GM19328 (cell line): ENCODE measurements at regions not wholly inside any gene's neighbourhood (a gene's known extent, or its start where the extent isn't known, plus 50 kb on each side); places are given as distances from the start of the nearest gene placed in this dataset.

Experiments used
- ATAC-seq: cut with Tn5 transposase; IDR thresholded peaks from one replicate; pipeline ENCODE4 v1.9.1; 2021; ENCODE audit warnings: mild to moderate bottlenecking, moderate library complexity; ENCODE audit not compliant: unreplicated experiment

- no peak for ATAC-seq
Measured at GRCh38 chr21:16570171-16570570, 840.4 kb downstream of the USP25 start.

GRCh38 chr21:16570856-16571255 lies 841.1 kb downstream of the USP25 start:
- ATAC-seq: no peak

DNA sequence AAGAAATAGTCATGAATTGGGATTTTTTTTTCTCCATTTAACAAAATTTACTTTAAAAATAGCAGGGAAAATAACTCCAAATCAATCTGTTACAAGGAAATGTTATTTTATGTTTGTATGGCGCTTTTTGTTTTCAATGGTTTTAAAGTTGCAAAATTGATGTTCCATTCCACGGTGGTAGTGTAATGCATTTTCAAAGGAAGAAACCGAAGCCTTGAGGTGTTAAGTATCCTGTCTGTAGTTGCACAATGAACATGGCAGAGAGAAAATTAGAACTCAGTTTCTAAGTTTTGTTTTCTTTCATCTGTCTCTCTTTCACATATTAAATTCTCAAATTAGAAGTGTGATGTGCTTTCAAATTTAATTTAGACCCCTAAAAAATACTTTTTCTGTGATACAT lies 841.8 kb downstream of the USP25 start:
- no peak for ATAC-seq

GRCh38 chr21:16572032-16572431 lies 842.2 kb downstream of the USP25 start:
- no peak for ATAC-seq

DNA sequence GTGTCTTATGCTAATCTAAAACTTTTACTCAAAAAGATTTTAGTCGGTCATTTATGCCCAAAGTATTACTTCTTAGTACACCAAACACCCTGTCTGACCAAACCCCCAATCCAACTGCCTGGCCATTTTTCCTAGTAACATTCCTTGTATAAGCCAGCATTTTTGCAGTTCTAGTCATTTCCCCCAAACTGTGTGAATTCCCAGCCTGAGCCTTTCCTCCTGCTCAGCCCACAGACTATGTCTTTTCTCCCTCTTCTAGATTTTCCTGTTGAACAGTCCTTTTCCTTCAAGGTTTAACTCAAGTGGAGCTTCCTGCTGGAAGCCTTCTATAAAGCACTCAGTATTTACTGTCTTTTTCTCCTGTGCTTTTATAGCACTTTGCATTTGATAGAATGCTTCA lies 843.8 kb downstream of the USP25 start:
- ATAC-seq: no peak

GRCh38 chr21:16577975-16578374 lies 848.2 kb downstream of the USP25 start:
- no peak for ATAC-seq

GRCh38 chr21:16578912-16579311 lies 849.1 kb downstream of the USP25 start:
- no peak for ATAC-seq

DNA sequence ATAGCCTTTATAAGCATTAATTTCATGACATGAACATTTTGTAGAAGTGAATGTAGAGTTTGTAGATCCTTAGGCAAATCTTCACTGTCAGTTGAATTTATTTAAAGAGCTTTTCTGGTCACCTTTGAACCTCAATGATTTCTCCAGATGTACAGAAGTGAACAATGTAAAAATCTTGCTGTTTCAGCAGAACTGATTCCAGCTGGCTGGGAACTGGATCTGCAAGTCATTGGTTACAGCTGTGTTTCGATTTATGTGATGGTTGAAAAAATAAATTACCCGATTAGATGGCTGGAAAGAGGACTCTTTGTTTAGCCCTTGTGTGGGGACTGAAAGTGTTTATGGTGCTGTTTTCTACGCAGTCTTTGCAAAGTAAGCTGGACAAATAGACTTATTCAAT lies 849.8 kb downstream of the USP25 start:
- ATAC-seq: no peak

DNA sequence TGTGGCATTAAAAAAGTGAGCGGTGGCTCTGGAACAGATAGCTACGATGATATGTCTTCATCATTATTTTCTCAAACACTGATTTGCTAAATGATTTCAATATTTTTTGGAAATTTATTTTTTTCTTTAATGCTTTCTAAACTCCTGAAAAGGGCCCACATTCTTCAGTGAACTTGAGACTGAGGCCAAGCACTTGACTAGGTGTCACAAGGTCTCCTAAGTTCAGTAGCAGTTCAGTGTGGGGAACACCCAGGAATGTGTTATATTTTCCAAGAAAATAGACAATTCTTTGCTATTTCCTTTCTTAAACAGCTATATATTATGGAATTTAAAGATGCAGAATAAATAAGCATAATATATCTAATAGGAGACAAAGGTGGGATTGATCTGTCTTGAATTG lies 850.9 kb downstream of the USP25 start:
- ATAC-seq: no peak

DNA sequence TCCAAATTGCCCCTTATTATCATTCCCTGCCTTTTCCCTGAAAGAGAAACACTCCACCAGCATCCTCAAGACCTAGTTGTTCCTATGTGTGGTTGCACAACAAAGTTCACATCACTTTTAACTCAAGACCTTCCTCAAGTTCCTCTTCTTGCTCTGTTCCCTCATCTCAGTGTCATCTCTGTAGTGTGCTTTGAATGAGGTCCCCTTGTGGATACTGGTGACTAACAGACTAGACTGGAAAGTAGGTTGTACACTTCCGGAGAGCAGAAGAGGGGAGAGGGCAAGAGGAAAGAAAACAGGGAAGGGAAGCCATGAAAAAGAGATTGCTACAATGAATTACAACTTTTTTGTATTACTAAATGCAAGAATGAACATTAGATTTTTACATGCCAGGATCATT lies 853.8 kb downstream of the USP25 start:
- no peak for ATAC-seq

GRCh38 chr21:16584756-16585155 lies 855.0 kb downstream of the USP25 start:
- ATAC-seq: no peak

- ATAC-seq: no peak
Measured at GRCh38 chr21:16585896-16586295, 856.1 kb downstream of the USP25 start.

GRCh38 chr21:16587141-16587581 lies 857.4 kb downstream of the USP25 start:
- ATAC-seq: no peak

DNA sequence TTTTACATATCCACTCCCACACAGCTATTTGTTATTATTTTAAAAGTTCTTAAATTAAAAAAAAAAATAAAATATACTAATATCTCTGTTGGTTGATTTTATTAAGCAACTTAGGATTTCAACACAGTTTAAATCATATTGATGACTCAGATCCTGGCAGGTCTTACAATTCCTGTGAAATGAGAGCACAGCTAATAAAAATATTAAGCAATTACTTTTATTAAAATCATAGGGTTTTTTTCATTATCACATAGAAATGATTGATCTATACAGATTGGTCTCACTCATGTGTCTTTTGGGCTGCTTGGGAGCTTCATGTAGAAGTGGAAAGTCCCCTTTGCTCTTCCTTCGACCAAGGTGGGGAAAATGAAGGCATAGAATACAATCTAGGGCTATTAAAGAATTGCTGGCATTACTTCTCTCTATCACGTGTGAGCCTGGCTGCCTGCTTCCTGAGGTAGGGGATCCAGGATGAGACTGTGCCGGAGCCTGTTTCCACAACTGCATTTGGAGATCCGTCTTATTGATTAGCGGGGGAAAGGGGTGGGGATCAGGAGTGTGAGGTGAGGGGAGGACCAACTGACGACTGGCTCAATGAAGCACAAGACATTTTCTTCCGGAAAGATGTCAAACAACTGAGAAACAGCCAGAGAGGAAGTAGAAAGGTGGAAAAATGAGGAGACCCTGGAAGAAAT lies 858.0 kb downstream of the USP25 start:
- no peak for ATAC-seq

- no peak for ATAC-seq
Measured at GRCh38 chr21:16588433-16588860, 858.7 kb downstream of the USP25 start.

GRCh38 chr21:16589006-16589898 lies 859.5 kb downstream of the USP25 start:
- ATAC-seq: no peak

DNA sequence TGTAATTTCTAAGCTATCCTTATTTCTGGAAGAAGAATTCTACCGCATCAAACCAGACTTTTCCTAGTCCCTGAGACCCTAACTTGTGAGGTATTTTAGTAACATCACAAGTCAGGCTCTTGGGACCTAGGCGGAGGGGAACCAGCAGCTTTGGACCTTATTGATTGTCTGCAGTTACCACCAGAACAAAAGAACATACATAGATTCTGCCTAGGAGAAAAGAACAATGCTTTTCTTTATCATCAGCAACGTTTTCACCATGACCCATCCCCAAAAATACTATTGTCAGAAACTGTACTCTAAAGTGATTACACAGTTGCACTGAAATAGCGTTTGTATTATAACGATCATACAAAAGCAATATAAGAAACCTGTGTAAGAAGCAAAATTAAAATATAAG lies 860.4 kb downstream of the USP25 start:
- ATAC-seq: no peak

DNA sequence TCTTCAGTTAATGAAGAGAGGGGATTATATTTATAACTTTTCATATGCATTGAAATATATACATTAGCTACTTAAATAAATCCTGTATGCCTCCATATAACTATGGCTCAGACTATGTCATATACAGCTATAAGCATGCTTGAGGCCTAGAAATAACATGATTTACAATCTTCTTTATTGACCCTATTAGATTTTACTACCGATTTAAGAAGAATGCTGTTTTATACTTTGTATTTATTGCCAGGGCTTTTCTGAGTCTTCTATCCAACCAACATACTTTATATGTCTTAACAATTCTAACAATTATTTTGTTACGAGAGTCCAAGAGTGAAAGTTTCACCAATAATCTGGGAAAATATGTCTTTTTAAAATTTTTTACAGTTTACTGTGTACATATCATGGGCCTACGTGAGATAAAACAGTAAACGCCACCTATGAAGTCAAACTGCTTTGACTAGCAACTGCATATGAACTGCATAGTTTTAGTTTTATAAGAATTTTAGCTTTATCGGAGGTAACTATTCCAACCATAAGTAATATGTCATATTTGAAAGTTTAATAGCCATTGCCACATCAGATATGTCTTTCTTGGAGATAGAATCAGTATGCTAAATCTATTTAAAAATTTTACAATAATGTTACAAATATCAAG lies 861.0 kb downstream of the USP25 start:
- ATAC-seq: no peak

GRCh38 chr21:16592381-16592780 lies 862.6 kb downstream of the USP25 start:
- no peak for ATAC-seq

DNA sequence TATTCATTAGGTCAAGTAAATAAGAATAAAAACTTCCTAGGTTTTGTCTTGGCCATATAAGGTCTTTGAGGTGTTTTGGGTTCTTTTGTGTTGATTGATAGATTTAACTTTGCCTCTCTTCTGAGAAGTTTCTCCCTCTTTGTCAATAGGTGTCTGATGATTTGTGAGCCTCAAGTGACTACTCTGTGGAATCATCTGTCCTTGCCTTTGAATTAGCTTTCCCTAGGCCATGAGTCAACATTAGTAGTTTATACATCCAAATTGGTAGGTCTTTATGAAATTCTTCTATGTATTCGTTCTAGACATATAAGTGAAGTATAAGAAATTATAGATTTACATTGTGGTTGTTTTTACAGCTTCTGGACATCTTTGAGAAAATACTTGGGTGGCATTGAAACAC lies 864.4 kb downstream of the USP25 start:
- no peak for ATAC-seq

DNA sequence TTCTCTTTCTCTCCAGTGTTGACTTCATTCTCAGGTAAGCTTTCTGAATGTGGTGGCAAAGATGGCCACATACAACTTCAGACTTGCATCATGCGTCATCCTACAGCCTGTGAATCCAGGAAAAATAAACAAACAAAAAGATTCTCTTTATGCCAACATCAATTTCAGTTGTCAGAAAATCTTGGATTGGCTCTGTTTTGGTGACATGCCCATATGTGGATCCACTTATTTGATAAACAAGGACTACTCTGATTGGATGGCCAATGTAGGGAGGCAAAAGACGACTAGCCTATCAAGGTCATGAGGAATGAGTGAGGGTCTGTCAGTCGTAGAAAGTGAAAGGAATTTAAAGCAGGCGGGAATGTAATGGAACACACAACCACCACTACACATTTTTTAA lies 866.6 kb downstream of the USP25 start:
- ATAC-seq: no peak

GRCh38 chr21:16597753-16598152 lies 868.0 kb downstream of the USP25 start:
- no peak for ATAC-seq
